ENCODE measurements at regions not wholly inside any gene's neighbourhood (a gene's known extent, or its start where the extent isn't known, plus 50 kb on each side); places are given as distances from the start of the nearest gene placed in this dataset.
A peak's percentile ranks its signal among the peaks of the same experiment; 100 is the strongest.

GRCh38 chrX:75609406-75609805 is 86.6 kb upstream of the ZDHHC15 start:
- no peak for DNase-seq (ENCODE audit: extremely low read depth in 1 of 4, low spot score in 3 of 4)
- Histone ChIP-seq H2AFZ (ENCODE audit: low read depth, low read length) (no peak overlapping the region), H3K4me2 (ENCODE audit: insufficient read depth, low read length) (no peak overlapping the region), H3K9me1 (ENCODE audit: control insufficient read depth, insufficient read depth, low read length) (no peaks in the 10 kb centered on the region), H3K36me3 (ENCODE audit: control insufficient read depth, insufficient read depth, low read length) (no peaks in the 10 kb centered on the region), H3K27ac (ENCODE audit: extremely low read depth, low read depth, low read length) (no peak overlapping the region), H3K4me1 (replicated peaks in 1 of 2; ENCODE audit: control insufficient read depth in 2 of 2, insufficient read depth in 2 of 2, low read length in 2 of 2) (no peaks in the 10 kb centered on the region), H3K9ac (ENCODE audit: insufficient read depth in 1 of 2, low read depth in 2 of 2, low read length in 2 of 2) (no peak overlapping the region), H3K27me3 (ENCODE audit: control insufficient read depth in 2 of 2, insufficient read depth in 2 of 2, low read length in 2 of 2) (no peaks in the 10 kb centered on the region), H3K79me2 (ENCODE audit: control insufficient read depth, insufficient read depth, low read length) (no peaks in the 10 kb centered on the region), H3K9me3 (replicated peaks; ENCODE audit: control insufficient read depth, insufficient read depth, low read depth, low read length) (no peaks in the 10 kb centered on the region), H3K4me3 (no peak overlapping the region), H4K20me1 (replicated peaks; ENCODE audit: control insufficient read depth, insufficient read depth, low read length) (no peaks in the 10 kb centered on the region)
- no peak for TF ChIP-seq ETS2 (tag; IDR thresholded peaks at IDR 0.05; ENCODE audit: borderline replicate concordance, poor library complexity, severe bottlenecking)
- TF ChIP-seq SMARCA4 (IDR thresholded peaks at IDR 0.05): no peak
- no peak for TF ChIP-seq BCOR (IDR thresholded peaks at IDR 0.05)
- no peak for TF ChIP-seq HCFC1 (IDR thresholded peaks at IDR 0.05; ENCODE audit: low read depth, low read length)
- intact Hi-C loops (cut with micrococcal nuclease): no loop called here
- in situ Hi-C loops (cut with MboI): no loop called here
- no peak for ATAC-seq
- ChIA-PET POLR2A (no interaction called here), CTCF (ENCODE audit: low intra/inter-chr PET ratio) (no interaction called here)
- no peak for FAIRE-seq
- WGBS (ENCODE audit: insufficient coverage, low coverage, missing lambda C conversion rate): 10% methylated on average over 2 of the region's 5 CpGs
- BruUV-seq (replicated peaks): no TSS peak

- no peaks in the 10 kb centered on the region for H3K36me3 ChIP-seq (ENCODE audit: control insufficient read depth, insufficient read depth, low read length)
- no peaks in the 10 kb centered on the region for H3K27me3 ChIP-seq (ENCODE audit: control insufficient read depth in 2 of 2, insufficient read depth in 2 of 2, low read length in 2 of 2)
- H3K27ac ChIP-seq (ENCODE audit: extremely low read depth, low read depth, low read length): no peak overlapping the region
- no peak overlapping the region for H3K4me2 ChIP-seq (ENCODE audit: insufficient read depth, low read length)
- TF ChIP-seq CTCF (IDR thresholded peaks at IDR 0.05 in 2 of 3, conservative IDR thresholded peaks at IDR 0.05 in 1 of 3; ENCODE audit: insufficient read depth in 2 of 3, low read depth in 1 of 3, low read length in 3 of 3): peak in 2 of 3 experiments; percentile 45 to 60; a peak in 4 of 6 replicates
- TF ChIP-seq THAP12 (CRISPR knock-in tag; IDR thresholded peaks at IDR 0.05): no peak
- peak in 1 of 2 experiments; percentile 66; a peak in 2 of 4 replicates for TF ChIP-seq RAD21 (CRISPR knock-in tag; conservative IDR thresholded peaks at IDR 0.05 in 1 of 2, IDR thresholded peaks at IDR 0.05 in 1 of 2)
- DNase-seq (ENCODE audit: extremely low read depth in 1 of 4, low spot score in 3 of 4): peak; percentile 18 to 30 (median 25)
- no peaks in the 10 kb centered on the region for H3K4me1 ChIP-seq (replicated peaks in 1 of 2; ENCODE audit: control insufficient read depth in 2 of 2, insufficient read depth in 2 of 2, low read length in 2 of 2)
- ChIA-PET POLR2A (no interaction called here), CTCF (ENCODE audit: low intra/inter-chr PET ratio) (no interaction called here)
- no peak for ATAC-seq
- intact Hi-C loops (cut with micrococcal nuclease): no loop called here
- FAIRE-seq: no peak
- H3K9ac ChIP-seq (ENCODE audit: insufficient read depth in 1 of 2, low read depth in 2 of 2, low read length in 2 of 2): no peak overlapping the region
- in situ Hi-C loops (cut with MboI): no loop called here
- H2AFZ ChIP-seq (ENCODE audit: low read depth, low read length): no peak overlapping the region
- no TSS peak for BruUV-seq (replicated peaks)
- no peaks in the 10 kb centered on the region for H3K9me1 ChIP-seq (ENCODE audit: control insufficient read depth, insufficient read depth, low read length)
- no peaks in the 10 kb centered on the region for H3K79me2 ChIP-seq (ENCODE audit: control insufficient read depth, insufficient read depth, low read length)
- no peaks in the 10 kb centered on the region for H4K20me1 ChIP-seq (replicated peaks; ENCODE audit: control insufficient read depth, insufficient read depth, low read length)
- H3K4me3 ChIP-seq: no peak overlapping the region
- no peaks in the 10 kb centered on the region for H3K9me3 ChIP-seq (replicated peaks; ENCODE audit: control insufficient read depth, insufficient read depth, low read depth, low read length)
Observed at GRCh38 chrX:75603833-75604232, 81.0 kb upstream of the ZDHHC15 start.

All from K562 (cell line).